H1 (cell line): ENCODE measurements at regions not wholly inside any gene's neighbourhood (a gene's known extent, or its start where the extent isn't known, plus 50 kb on each side); places are given as distances from the start of the nearest gene placed in this dataset.

ENCODE experiments used
- CTCF ChIA-PET: fragments of 300-600 bp; sonication (Branson Sonifier 250); formaldehyde crosslinking; loops from one replicate; lab custom pipeline; 2021; ENCODE audit not compliant: partially characterized antibody; lab: Charles Lee
- POLR2A ChIA-PET: fragments of 300-600 bp; sonication (Branson Sonifier 250); formaldehyde crosslinking; loops from one replicate; lab custom pipeline; 2021; ENCODE audit warnings: inconsistent platforms; ENCODE audit not compliant: partially characterized antibody; lab: Charles Lee
- DNase-seq, 2 experiments: peaks; one replicate each; pipeline versions ENCODE4 v3.0.0 to v3.0.0-alpha.2; 2010 to 2022; ENCODE audit warnings: low spot score in 2 of 2, low read depth in 1 of 2, mixed read lengths in 1 of 2
- FAIRE-seq: peaks from 2 replicates; lab custom pipeline; 2011; peaks lifted over from hg19 to GRCh38; lab: Jason Lieb, UNC
- H2AFZ ChIP-seq: 2 replicates; pipeline ENCODE4 v1.8.1; 2012; ENCODE audit warnings: low read length, inconsistent platforms
- H2AK5ac ChIP-seq: 2 replicates; pipeline ENCODE4 v1.6.1; 2013; ENCODE audit warnings: low read depth, low read length
- H2BK120ac ChIP-seq: replicated peaks from 2 replicates; pipeline ENCODE3; 2013; ENCODE audit warnings: low read depth, low read length, inconsistent platforms
- H2BK12ac ChIP-seq: 2 replicates; pipeline ENCODE4 v1.6.1; 2013; ENCODE audit warnings: low read depth, low read length
- H2BK15ac ChIP-seq: 2 replicates; pipeline ENCODE4 v1.6.1; 2013; ENCODE audit warnings: low read length
- H2BK20ac ChIP-seq: 2 replicates; pipeline ENCODE4 v1.6.1; 2013; ENCODE audit warnings: low read length
- H2BK5ac ChIP-seq: 2 replicates; pipeline ENCODE4 v1.6.1; 2013; ENCODE audit warnings: low read depth, low read length
- H3K14ac ChIP-seq: 2 replicates; pipeline ENCODE4 v1.6.1; 2013; ENCODE audit warnings: inconsistent platforms; ENCODE audit not compliant: insufficient read length
- H3K18ac ChIP-seq: 2 replicates; pipeline ENCODE4 v1.6.1; 2013; ENCODE audit warnings: low read length; ENCODE audit errors: extremely low read depth
- H3K23ac ChIP-seq: 2 replicates; pipeline ENCODE4 v1.6.1; 2013; ENCODE audit warnings: inconsistent platforms; ENCODE audit not compliant: insufficient read length
- H3K23me2 ChIP-seq: 2 replicates; pipeline ENCODE4 v1.6.1; 2013; ENCODE audit warnings: low read depth, low read length
- H3K27ac ChIP-seq: 2 replicates; pipeline ENCODE4 v1.6.1; 2011; ENCODE audit warnings: low read depth, low read length, inconsistent platforms
- H3K27me3 ChIP-seq, 4 experiments: replicated peaks in 1 of 4; 1 replicate in 1 of 4; 2 replicates in 3 of 4; pipeline versions ENCODE4 v1.6.1 to v1.8.1; 2011 to 2013; ENCODE audit warnings: low read length in 3 of 4, mild to moderate bottlenecking in 3 of 4, inconsistent platforms in 2 of 4, mixed read lengths in 2 of 4, moderate library complexity in 1 of 4; ENCODE audit not compliant: control insufficient read depth in 3 of 4, insufficient read depth in 3 of 4; ENCODE audit errors: extremely low read depth in 1 of 4
- H3K36me3 ChIP-seq, 4 experiments: 2 replicates each; pipeline versions ENCODE4 v1.6.1 to v1.8.1; 2011 to 2013; ENCODE audit warnings: mild to moderate bottlenecking in 4 of 4, low read length in 3 of 4, moderate library complexity in 2 of 4, control low read depth in 1 of 4, inconsistent platforms in 1 of 4; ENCODE audit not compliant: insufficient read depth in 4 of 4, control insufficient read depth in 2 of 4
- H3K4ac ChIP-seq: replicated peaks from 2 replicates; pipeline ENCODE3; 2013; ENCODE audit warnings: low read length, low read depth, mixed read lengths, inconsistent platforms; ENCODE audit not compliant: insufficient read length
- H3K4me1 ChIP-seq, 4 experiments: replicated peaks in 1 of 4; 1 replicate in 1 of 4; 2 replicates in 3 of 4; pipeline versions ENCODE4 v1.6.1 to v1.8.1; 2011 to 2013; ENCODE audit warnings: low read length in 3 of 4, inconsistent platforms in 2 of 4, mixed read lengths in 1 of 4; ENCODE audit not compliant: insufficient read depth in 4 of 4, control insufficient read depth in 3 of 4
- H3K4me2 ChIP-seq, 2 experiments: 2 replicates each; pipeline versions ENCODE4 v1.6.1 to v1.8.1; 2011 to 2013; ENCODE audit warnings: low read depth in 2 of 2, low read length in 2 of 2, control low read depth in 1 of 2, inconsistent platforms in 1 of 2, mild to moderate bottlenecking in 1 of 2; ENCODE audit not compliant: insufficient read depth in 1 of 2
- H3K4me3 ChIP-seq, 4 experiments: fragments of 200-600, 300-600 bp in 1 of 4; sonication (generic), shearing (Covaris generic), sonication (Bioruptor Twin) in 1 of 4; 2 replicates each; pipeline versions ENCODE4 v1.5.1 to v1.8.1; 2011 to 2016; ENCODE audit warnings: low read length in 4 of 4, low read depth in 3 of 4, control low read depth in 2 of 4, inconsistent platforms in 2 of 4, mild to moderate bottlenecking in 2 of 4, mixed read lengths in 1 of 4, moderate library complexity in 1 of 4; ENCODE audit not compliant: insufficient read depth in 2 of 4; ENCODE audit errors: extremely low read depth in 1 of 4
- H3K56ac ChIP-seq: replicated peaks from 2 replicates; pipeline ENCODE3; 2013; ENCODE audit warnings: low read depth, mild to moderate bottlenecking, mixed read lengths, low read length, inconsistent platforms; ENCODE audit not compliant: insufficient read length
- H3K79me1 ChIP-seq: 2 replicates; pipeline ENCODE4 v1.6.1; 2013; ENCODE audit warnings: low read depth, low read length, control low read depth
- H3K79me2 ChIP-seq, 2 experiments: 2 replicates each; pipeline versions ENCODE4 v1.6.1 to v1.8.1; 2012 to 2013; ENCODE audit warnings: low read length in 2 of 2, mild to moderate bottlenecking in 2 of 2, inconsistent platforms in 1 of 2; ENCODE audit not compliant: insufficient read depth in 2 of 2, control insufficient read depth in 1 of 2
- H3K9ac ChIP-seq, 4 experiments: replicated peaks in 1 of 4; 1 replicate in 1 of 4; 2 replicates in 3 of 4; pipeline versions ENCODE4 v1.6.1 to v1.8.1; 2011 to 2013; ENCODE audit warnings: low read depth in 3 of 4, low read length in 3 of 4, control low read depth in 2 of 4, mild to moderate bottlenecking in 2 of 4, moderate library complexity in 2 of 4, inconsistent platforms in 1 of 4; ENCODE audit errors: extremely low read depth in 1 of 4
- H3K9me3 ChIP-seq, 2 experiments: 2 replicates each; pipeline versions ENCODE4 v1.6.1 to v1.8.1; 2012 to 2013; ENCODE audit warnings: mild to moderate bottlenecking in 2 of 2, moderate library complexity in 2 of 2, control low read depth in 1 of 2, inconsistent platforms in 1 of 2, low read depth in 1 of 2, low read length in 1 of 2, mixed read lengths in 1 of 2; ENCODE audit not compliant: insufficient read depth in 2 of 2
- H4K20me1 ChIP-seq, 2 experiments: replicated peaks in 1 of 2; 2 replicates each; pipeline versions ENCODE3 to v1.8.1; 2011 to 2013; ENCODE audit warnings: inconsistent platforms in 2 of 2, low read length in 2 of 2, mild to moderate bottlenecking in 1 of 2; ENCODE audit not compliant: insufficient read depth in 2 of 2, control insufficient read depth in 1 of 2
- H4K5ac ChIP-seq: 2 replicates; pipeline ENCODE4 v1.6.1; 2013; ENCODE audit warnings: low read length, low read depth, mixed read lengths, inconsistent platforms; ENCODE audit not compliant: insufficient read length
- H4K8ac ChIP-seq: 2 replicates; pipeline ENCODE4 v1.8.0; 2013; ENCODE audit warnings: mild to moderate bottlenecking, moderate library complexity, low read length, inconsistent platforms; ENCODE audit not compliant: insufficient read depth; ENCODE audit errors: extremely low read depth
- H4K91ac ChIP-seq: replicated peaks from 2 replicates; pipeline ENCODE3; 2013; ENCODE audit warnings: low read length, mixed read lengths, inconsistent platforms; ENCODE audit not compliant: insufficient read length
- BACH1 ChIP-seq: IDR thresholded peaks from 2 replicates; pipeline ENCODE4 v1.6.1; 2012; ENCODE audit warnings: low read length, improper control_type of control experiment
- CHD2 ChIP-seq: IDR thresholded peaks from 2 replicates; pipeline ENCODE4 v1.6.1; 2012; ENCODE audit warnings: low read length, improper control_type of control experiment
- CREB1 ChIP-seq: IDR thresholded peaks from 2 replicates; pipeline ENCODE4 v1.6.1; 2012; ENCODE audit warnings: inconsistent platforms
- CTCF ChIP-seq, 3 experiments: IDR thresholded peaks; 1 replicate in 2 of 3; 2 replicates in 1 of 3; pipeline versions ENCODE4 v1.5.1 to v1.6.1; 2011; ENCODE audit warnings: low read length in 3 of 3, mild to moderate bottlenecking in 3 of 3, inconsistent platforms in 2 of 3, low read depth in 1 of 3, moderate library complexity in 1 of 3; ENCODE audit not compliant: insufficient read depth in 1 of 3; ENCODE audit errors: control extremely low read depth in 1 of 3
- EP300 ChIP-seq, 2 experiments: IDR thresholded peaks; 1 replicate in 1 of 2; 2 replicates in 1 of 2; pipeline ENCODE4 v1.6.1; 2011 to 2012; ENCODE audit warnings: low read depth in 2 of 2, low read length in 2 of 2, mild to moderate bottlenecking in 2 of 2, borderline replicate concordance in 1 of 2, inconsistent platforms in 1 of 2, moderate library complexity in 1 of 2
- NRF1 ChIP-seq: IDR thresholded peaks from 2 replicates; pipeline ENCODE4 v1.6.1; 2011; ENCODE audit warnings: mild to moderate bottlenecking, low read depth, low read length, improper control_type of control experiment
- POU5F1 ChIP-seq: IDR thresholded peaks from 2 replicates; pipeline ENCODE4 v1.6.1; 2011; ENCODE audit warnings: low read depth, mild to moderate bottlenecking, low read length, moderate library complexity
- RXRA ChIP-seq: IDR thresholded peaks from 2 replicates; pipeline ENCODE4 v1.6.1; 2011; ENCODE audit warnings: low read depth, mild to moderate bottlenecking, low read length, moderate library complexity; ENCODE audit not compliant: insufficient read depth
- SIX5 ChIP-seq: IDR thresholded peaks from 2 replicates; pipeline ENCODE4 v1.6.1; 2011; ENCODE audit warnings: mild to moderate bottlenecking, low read depth, low read length
- SP4 ChIP-seq: IDR thresholded peaks from 2 replicates; pipeline ENCODE4 v1.6.1; 2012; ENCODE audit warnings: low read length, inconsistent platforms
- TAF7 ChIP-seq: optimal IDR thresholded peaks from 2 replicates; pipeline ENCODE3; 2011; ENCODE audit warnings: low read depth, mild to moderate bottlenecking, inconsistent platforms, low read length, moderate library complexity, borderline replicate concordance
- WGBS, 2 experiments: shearing (Covaris generic) in 1 of 2; methylation state at CpG; one replicate each; pipeline versions ENCODE4 v1.1.6 to v1.1.7; 2013 to 2015; ENCODE audit warnings: low lambda C conversion rate in 2 of 2, mixed read lengths in 2 of 2, inconsistent platforms in 1 of 2, low coverage in 1 of 2, missing lambda C conversion rate in 1 of 2; ENCODE audit not compliant: insufficient replicate concordance in 2 of 2, insufficient coverage in 1 of 2, insufficient read length in 1 of 2; ENCODE audit errors: extremely low coverage in 1 of 2, missing lambda C conversion rate in 1 of 2; 5-methylcytosine and 5-hydroxymethylcytosine counted together

GRCh38 chr17:79539944-79540705 lies 70.7 kb downstream of the RBFOX3 start:
- no peak overlapping the region for H4K91ac ChIP-seq
- H3K79me2 ChIP-seq = no peaks in the 10 kb centered on the region
- ChIA-PET POLR2A (no interaction called here), CTCF (interaction anchor here (1.0 to 1.8 kb wide), 4 partner anchors 9 to 390 kb away, joined by 3 read pairs; no protein-coding TSS in a partner anchor)
- no peak overlapping the region for H3K4me2 ChIP-seq
- no peak for DNase-seq
- no peaks in the 10 kb centered on the region for H3K9me3 ChIP-seq
- H2BK20ac ChIP-seq = no peak overlapping the region
- H4K20me1 ChIP-seq = no peaks in the 10 kb centered on the region
- no peak for FAIRE-seq
- no peaks in the 10 kb centered on the region for H3K23me2 ChIP-seq
- no peak overlapping the region for H3K56ac ChIP-seq
- H4K8ac ChIP-seq = no peak overlapping the region
- H3K9ac ChIP-seq = no peak overlapping the region
- no peaks in the 10 kb centered on the region for H3K79me1 ChIP-seq
- H2BK15ac ChIP-seq = no peak overlapping the region
- H2BK12ac ChIP-seq = no peak overlapping the region
- no peak overlapping the region for H4K5ac ChIP-seq
- H3K23ac ChIP-seq = no peak overlapping the region
- no peak overlapping the region for H3K14ac ChIP-seq
- no peaks in the 10 kb centered on the region for H3K36me3 ChIP-seq
- H3K27ac ChIP-seq = no peak overlapping the region
- H3K27me3 ChIP-seq = no peaks in the 10 kb centered on the region
- H2AFZ ChIP-seq = no peak overlapping the region
- H3K4ac ChIP-seq = no peak overlapping the region
- no peak overlapping the region for H3K18ac ChIP-seq
- no peak overlapping the region for H2BK120ac ChIP-seq
- WGBS, 2 experiments = 91% methylated on average over 25 of the region's 25 CpGs; no CpG with 5 or more reads in 1 of the 2 experiments
- H3K4me3 ChIP-seq = no peak overlapping the region
- H2BK5ac ChIP-seq = no peak overlapping the region
- no peak overlapping the region for H2AK5ac ChIP-seq
- no peaks in the 10 kb centered on the region for H3K4me1 ChIP-seq
- no peak for TF ChIP-seq SIX5
- no peak for TF ChIP-seq CHD2
- TF ChIP-seq NRF1 = no peak
- no peak for TF ChIP-seq CREB1
- no peak for TF ChIP-seq TAF7
- TF ChIP-seq BACH1 = no peak
- TF ChIP-seq SP4 = no peak
- no peak for TF ChIP-seq POU5F1
- TF ChIP-seq EP300 (IDR thresholded peaks at IDR 0.05; ENCODE audit: borderline replicate concordance in 1 of 2, low read depth in 2 of 2, low read length in 2 of 2) = no peak
- TF ChIP-seq CTCF (IDR thresholded peaks at IDR 0.05; ENCODE audit: control extremely low read depth in 1 of 3, insufficient read depth in 1 of 3, low read depth in 1 of 3, low read length in 3 of 3) = no peak
- no peak for TF ChIP-seq RXRA
